ENCODE measurements at regions not wholly inside any gene's neighbourhood (a gene's known extent, or its start where the extent isn't known, plus 50 kb on each side); places are given as distances from the start of the nearest gene placed in this dataset.

GRCh38 chr2:215652388-215652787 lies 216.5 kb upstream of the FN1 start (continued):
- no peak for TF ChIP-seq CTCF (IDR thresholded peaks at IDR 0.05; ENCODE audit: low read depth, low read length, missing input control)

- Histone ChIP-seq H3K9me3 (ENCODE audit: control insufficient read depth in 4 of 4, low read length in 3 of 4) (no peaks in the 10 kb centered on the region), H3K4me1 (ENCODE audit: control insufficient read depth in 4 of 4, insufficient read depth in 4 of 4, low read length in 3 of 4) (peaks cover 0 to 10% (median 5%) of the 10 kb centered on the region in 4 donors), H3K9ac (ENCODE audit: low read depth in 1 of 2, low read length in 2 of 2) (no peak overlapping the region), H3K27me3 (ENCODE audit: control insufficient read depth in 4 of 4, insufficient read depth in 4 of 4, low read length in 3 of 4) (no peaks in the 10 kb centered on the region), H3K27ac (ENCODE audit: low read depth in 1 of 2, low read length in 2 of 2) (no peak overlapping the region), H3K4me3 (ENCODE audit: low read depth in 1 of 3, low read length in 3 of 3) (no peak overlapping the region), H3K36me3 (ENCODE audit: control insufficient read depth in 4 of 4, insufficient read depth in 3 of 4, low read depth in 1 of 4, low read length in 3 of 4) (no peaks in the 10 kb centered on the region)
- TF ChIP-seq RXRA (IDR thresholded peaks at IDR 0.05) (no peak), HNF4A (conservative IDR thresholded peaks at IDR 0.05) (no peak), HNF4G (IDR thresholded peaks at IDR 0.05) (no peak), YY1 (IDR thresholded peaks at IDR 0.05) (no peak), GABPA (IDR thresholded peaks at IDR 0.05 in 1 of 2, conservative IDR thresholded peaks at IDR 0.05 in 1 of 2) (no peak), JUND (IDR thresholded peaks at IDR 0.05) (no peak), REST (IDR thresholded peaks at IDR 0.05) (no peak), SP1 (IDR thresholded peaks at IDR 0.05) (no peak), FOXA2 (IDR thresholded peaks at IDR 0.05) (no peak), CTCF (IDR thresholded peaks at IDR 0.05; ENCODE audit: low read depth, low read length, missing input control) (no peak), ZBTB33 (IDR thresholded peaks at IDR 0.05) (no peak), NR2F2 (IDR thresholded peaks at IDR 0.05) (no peak)
- WGBS, result 92% methylated on average over 4 of the region's 4 CpGs
- DNase-seq (ENCODE audit: low spot score), result no peak
These were observed 215.5 kb upstream of the FN1 start for GRCh38 chr2:215651412-215651811.

All from liver (tissue), 8 donors.